Smooth muscle cell (in vitro differentiated cells): ENCODE measurements at regions not wholly inside any gene's neighbourhood (a gene's known extent, or its start where the extent isn't known, plus 50 kb on each side); places are given as distances from the start of the nearest gene placed in this dataset.

Source experiments
- DNase-seq: peaks from one replicate; lab custom pipeline; 2025; ENCODE audit not compliant: unreplicated experiment; lab: John Stamatoyannopoulos, UW
- H2AFZ ChIP-seq: fragments of 200-600 bp; sonication (generic); 2 replicates; pipeline ENCODE4 v1.6.0; 2016; ENCODE audit warnings: antibody characterized with exemption, low read depth, mild to moderate bottlenecking
- H3F3A ChIP-seq: fragments of 200-600 bp; sonication (generic); 2 replicates; pipeline ENCODE4 v1.6.0; 2017; ENCODE audit warnings: antibody characterized with exemption, low read depth
- H3K27ac ChIP-seq: fragments of 200-600 bp; sonication (generic); 2 replicates; pipeline ENCODE4 v1.5.1; 2016; ENCODE audit warnings: low read depth, mild to moderate bottlenecking
- H3K27me3 ChIP-seq: fragments of 200-600 bp; sonication (generic); 2 replicates; pipeline ENCODE4 v1.6.1; 2016; ENCODE audit warnings: low read depth, mild to moderate bottlenecking
- H3K36me3 ChIP-seq: fragments of 200-600 bp; sonication (generic); 2 replicates; pipeline ENCODE4 v1.5.1; 2016; ENCODE audit warnings: low read depth
- H3K4me1 ChIP-seq: fragments of 200-600 bp; sonication (generic); 2 replicates; pipeline ENCODE4 v1.5.1; 2016; ENCODE audit warnings: low read depth
- H3K4me2 ChIP-seq: fragments of 200-600 bp; sonication (generic); 2 replicates; pipeline ENCODE4 v1.6.0; 2016; ENCODE audit warnings: mild to moderate bottlenecking
- H3K4me3 ChIP-seq: fragments of 200-600 bp; sonication (generic); 2 replicates; pipeline ENCODE4 v1.5.1; 2016; ENCODE audit warnings: mild to moderate bottlenecking
- H3K79me2 ChIP-seq: fragments of 200-600 bp; sonication (generic); 2 replicates; pipeline ENCODE4 v1.6.0; 2016; ENCODE audit warnings: low read depth, mild to moderate bottlenecking
- H3K9ac ChIP-seq: fragments of 200-600 bp; sonication (generic); 2 replicates; pipeline ENCODE4 v1.6.0; 2016; ENCODE audit warnings: low read depth
- H3K9me3 ChIP-seq: fragments of 200-600 bp; sonication (generic); replicated peaks from 2 replicates; pipeline ENCODE4 v1.5.1; 2016; ENCODE audit warnings: low read depth
- H4K20me1 ChIP-seq: fragments of 200-600 bp; sonication (generic); 2 replicates; pipeline ENCODE4 v1.6.0; 2016; ENCODE audit warnings: low read depth
- CTCF ChIP-seq: fragments of 200-600 bp; sonication (generic); IDR thresholded peaks from 2 replicates; pipeline ENCODE4 v1.5.1; 2017; ENCODE audit warnings: borderline replicate concordance, mild to moderate bottlenecking, antibody characterized with exemption; ENCODE audit not compliant: insufficient read depth, poor library complexity, severe bottlenecking
- WGBS: methylation state at CpG from one replicate; pipeline ENCODE4 v1.1.7; 2016; ENCODE audit warnings: low lambda C conversion rate; 5-methylcytosine and 5-hydroxymethylcytosine counted together

- Histone ChIP-seq H3K4me1 (peaks cover 22% of the 10 kb centered on the region), H3K4me3 (no peak overlapping the region), H3F3A (peaks cover 23% of the 10 kb centered on the region), H3K4me2 (no peak overlapping the region), H3K36me3 (no peaks in the 10 kb centered on the region), H3K9ac (no peak overlapping the region), H2AFZ (no peak overlapping the region), H3K27me3 (no peaks in the 10 kb centered on the region), H4K20me1 (no peaks in the 10 kb centered on the region), H3K27ac (peak overlapping the region; percentile 86), H3K9me3 (no peaks in the 10 kb centered on the region), H3K79me2 (no peaks in the 10 kb centered on the region)
- no peak for DNase-seq
- no peak for TF ChIP-seq CTCF
- WGBS, result 39% methylated on average over 4 of the region's 4 CpGs
Observed at GRCh38 chr7:52959878-52960660, 75.4 kb upstream of the POM121L12 start.

GRCh38 chr7:52959336-52959735 lies 76.1 kb upstream of the POM121L12 start:
- Histone ChIP-seq H3K9me3 (no peaks in the 10 kb centered on the region), H3K4me2 (peak overlapping the region; percentile 22), H3K27ac (peak overlapping the region; percentile 86), H2AFZ (peak overlapping the region; percentile 43), H3K9ac (no peak overlapping the region), H3K79me2 (no peaks in the 10 kb centered on the region), H3K36me3 (no peaks in the 10 kb centered on the region), H3K4me3 (no peak overlapping the region), H3F3A (peaks cover 30% of the 10 kb centered on the region), H3K4me1 (peaks cover 22% of the 10 kb centered on the region), H3K27me3 (no peaks in the 10 kb centered on the region), H4K20me1 (no peaks in the 10 kb centered on the region)
- TF ChIP-seq CTCF, result no peak
- WGBS, result 14% methylated on average over 1 of the region's 1 CpG
- DNase-seq, result no peak

- DNase-seq, result no peak
- Histone ChIP-seq H3K9me3 (no peaks in the 10 kb centered on the region), H3K36me3 (no peaks in the 10 kb centered on the region), H3K79me2 (no peaks in the 10 kb centered on the region), H3K4me2 (peak overlapping the region; percentile 22), H3K4me1 (peaks cover 22% of the 10 kb centered on the region), H3F3A (peaks cover 30% of the 10 kb centered on the region), H3K9ac (no peak overlapping the region), H2AFZ (peak overlapping the region; percentile 43), H4K20me1 (no peaks in the 10 kb centered on the region), H3K27ac (peak overlapping the region; percentile 86), H3K4me3 (no peak overlapping the region), H3K27me3 (no peaks in the 10 kb centered on the region)
- WGBS, result 72% methylated on average over 4 of the region's 4 CpGs
- TF ChIP-seq CTCF, result no peak
Observed at GRCh38 chr7:52958621-52959140, 76.8 kb upstream of the POM121L12 start.
